Right ventricle myocardium inferior (tissue), 1 donor: ENCODE measurements at regions not wholly inside any gene's neighbourhood (a gene's known extent, or its start where the extent isn't known, plus 50 kb on each side); places are given as distances from the start of the nearest gene placed in this dataset.
"Not testable (repeated sequence)": the region's sequence is repeated elsewhere in the genome, so short reads cannot be mapped to it uniquely, and the experiment has no call there.

Source experiments
- ATAC-seq: fragments of 200-7000 bp; cut with Tn5 transposase; one replicate; pipeline ENCODE4 v1.9.1; 2020; ENCODE audit warnings: mild to moderate bottlenecking, moderate library complexity
- DNase-seq: peaks from one replicate; pipeline ENCODE4 v3.0.0; 2021; ENCODE audit errors: missing footprints
- intact Hi-C: fragments of 100-400 bp; cut with DNase I; formaldehyde crosslinking; loops from one replicate; pipeline ENCODE4 v1.11.0; 2022
- donor health status: DM: no; HTN: yes; CAD: no; lungs with severe emphysema.

DNA sequence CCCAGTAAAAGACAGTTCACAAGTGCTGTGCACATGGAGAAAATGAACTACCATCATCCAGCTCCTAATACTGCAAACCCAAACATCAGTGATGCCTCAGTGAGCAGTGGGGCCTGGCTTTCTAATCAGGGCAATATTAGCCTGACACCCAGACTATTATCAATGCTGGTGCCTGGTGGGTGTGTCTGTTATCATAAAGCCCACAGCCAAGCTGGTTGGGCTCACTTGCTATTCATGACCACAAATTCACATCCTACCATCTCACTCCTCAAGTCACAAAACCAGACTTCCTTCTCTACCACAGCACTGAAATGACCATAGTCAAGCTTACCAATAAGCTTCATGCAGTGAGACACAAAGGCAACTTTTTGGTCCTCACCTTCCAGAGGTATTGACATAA is 180.8 kb upstream of the PLN start:
- intact Hi-C loops, result no loop called here
- DNase-seq (no peak), ATAC-seq (no peak)

DNA sequence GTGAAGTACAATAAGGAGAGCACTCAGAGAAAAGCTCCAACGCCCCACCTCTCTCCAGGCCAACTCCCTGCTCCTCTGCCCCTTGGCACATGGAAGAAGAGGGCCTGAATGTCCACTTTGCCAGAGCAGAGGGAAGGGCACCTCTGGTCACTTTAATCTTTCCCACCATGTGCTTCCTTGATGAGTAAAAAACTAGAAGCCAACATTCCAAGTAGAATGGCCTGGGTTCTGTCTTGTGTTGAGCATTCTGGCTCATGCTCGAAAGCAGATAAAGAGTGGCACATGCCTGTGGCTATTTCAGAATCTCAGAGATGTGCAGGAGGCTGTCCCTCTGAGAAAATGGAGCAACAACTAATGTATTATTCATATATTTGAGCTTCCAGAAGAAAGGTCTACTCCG is 177.4 kb upstream of the PLN start:
- peak; percentile 74 for ATAC-seq
- no peak for DNase-seq
- intact Hi-C loops, result loop anchor here (2.0 to 5.0 kb wide), 3 partner anchors 84 to 167 kb away; no protein-coding TSS in a partner anchor

DNA sequence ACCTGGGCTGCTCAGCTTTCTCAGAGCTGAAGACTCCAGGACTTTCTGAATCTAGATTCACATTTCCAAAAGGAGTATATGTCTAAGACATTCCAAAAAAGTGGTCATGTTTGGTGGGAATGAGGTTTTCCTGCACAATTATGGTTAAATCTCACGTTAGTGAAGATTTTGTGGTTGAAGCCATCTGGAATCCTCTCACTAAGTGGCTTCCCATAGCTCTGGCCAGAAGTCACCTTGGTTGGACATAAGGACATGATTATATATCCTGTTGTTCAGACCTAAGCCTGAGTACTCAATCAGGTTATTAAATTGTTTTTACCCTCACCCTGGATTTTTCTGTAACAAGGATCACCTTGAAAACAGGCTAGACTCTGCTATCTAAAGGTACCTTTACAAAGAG is 176.1 kb upstream of the PLN start:
- intact Hi-C loops, result loop anchor here (1.0 to 5.0 kb wide), 4 partner anchors 77 to 165 kb away; no protein-coding TSS in a partner anchor
- no peak for DNase-seq
- ATAC-seq, result peak; percentile 53

DNA sequence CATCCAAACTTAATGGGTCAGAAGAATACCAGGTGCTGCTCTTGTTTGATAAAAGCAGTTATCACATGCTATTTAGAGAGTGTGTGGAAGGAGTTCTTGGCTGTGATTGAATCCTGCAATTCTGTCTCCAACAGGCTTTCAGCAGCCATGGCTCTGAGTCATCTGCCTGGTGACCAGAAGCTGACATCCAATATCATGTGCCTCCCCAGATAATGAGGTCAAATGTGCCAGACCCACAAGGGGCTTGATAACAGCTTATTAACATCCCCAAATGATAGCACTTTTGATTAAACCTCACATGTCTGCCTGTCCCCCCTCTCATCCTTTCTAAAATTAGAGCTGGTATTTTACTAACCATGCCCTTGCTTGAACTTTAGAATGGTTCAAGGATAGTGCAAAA is 175.7 kb upstream of the PLN start:
- DNase-seq (no peak), ATAC-seq (peak; percentile 91)
- intact Hi-C loops, result loop anchor here (1.0 to 5.0 kb wide), 3 partner anchors 77 to 165 kb away; no protein-coding TSS in a partner anchor

DNA sequence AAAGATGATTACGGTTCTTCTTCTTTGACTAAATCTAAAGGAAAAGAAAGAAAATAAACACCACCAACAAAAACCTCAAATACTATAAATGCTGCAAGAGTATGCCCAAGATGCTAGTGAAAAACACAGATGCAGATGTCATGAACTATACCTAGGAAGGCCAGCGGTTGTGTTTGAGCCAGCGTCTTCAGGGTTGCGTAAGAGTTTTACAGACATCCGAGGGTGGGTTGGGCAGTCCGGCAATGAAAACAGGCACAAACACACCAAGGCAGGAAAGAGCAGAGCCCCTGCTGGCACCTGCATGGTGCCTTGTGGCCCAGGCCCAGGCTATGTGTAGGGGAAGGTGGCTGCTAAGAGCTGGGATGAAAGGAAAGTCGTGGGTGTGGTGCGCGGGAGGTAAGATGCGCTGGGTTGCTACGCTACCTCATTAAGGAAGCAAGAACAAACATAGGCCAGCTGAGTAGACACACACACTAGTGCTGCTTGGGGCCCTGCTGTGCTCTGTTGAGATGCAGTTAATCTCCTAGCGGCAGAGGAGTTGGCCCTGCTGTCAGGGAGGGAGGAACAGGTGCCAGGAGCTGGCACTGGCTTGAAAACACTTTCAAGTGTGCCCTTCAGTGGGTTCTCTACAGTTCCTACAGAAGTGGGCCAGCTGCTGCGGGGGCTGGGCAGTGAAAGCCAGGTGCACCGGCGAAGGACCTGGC is 170.2 kb upstream of the PLN start:
- peak; percentile 97 for ATAC-seq
- DNase-seq, result peak; percentile 72
- intact Hi-C loops, result loop anchor here (2.0 kb wide), 1 partner anchor 129 kb away; no protein-coding TSS in a partner anchor

DNA sequence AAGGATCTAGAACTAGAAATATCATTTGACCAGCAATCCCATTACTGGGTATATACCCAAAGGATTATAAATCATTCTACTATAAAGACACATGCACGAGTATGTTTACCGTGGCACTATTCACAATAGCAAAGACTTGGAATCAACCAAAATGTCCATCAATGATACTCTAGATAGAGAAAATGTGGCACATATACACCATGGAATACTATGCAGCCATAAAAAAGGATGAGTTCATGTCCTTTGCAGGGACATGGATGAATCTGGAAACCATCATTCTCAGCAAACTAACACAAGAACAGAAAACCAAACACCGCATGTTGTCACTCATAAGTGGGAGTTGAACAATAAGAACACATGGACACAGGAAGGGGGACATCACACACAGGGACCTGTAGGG is 167.5 kb upstream of the PLN start:
- DNase-seq, ATAC-seq, intact Hi-C loops: not testable (repeated sequence)

DNA sequence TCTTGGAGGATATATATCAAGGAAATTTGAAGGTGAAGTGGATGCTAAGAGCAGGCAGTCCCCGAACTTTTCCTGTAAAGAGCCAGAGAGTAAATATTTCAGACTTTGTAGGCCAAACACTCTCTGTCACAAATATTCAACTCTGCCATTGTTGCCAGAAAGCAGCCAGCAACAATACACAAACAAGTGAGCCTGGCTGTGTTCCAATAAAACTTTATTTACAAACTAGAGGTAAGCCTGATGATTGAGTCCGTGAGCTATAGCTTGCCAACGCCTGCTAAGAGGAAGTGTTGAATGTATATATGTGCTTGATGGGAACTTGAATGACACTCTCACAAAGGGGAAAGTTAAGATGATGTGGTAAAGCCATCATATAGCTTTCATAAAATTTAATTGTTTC is 166.0 kb upstream of the PLN start:
- DNase-seq (no peak), ATAC-seq (no peak)
- intact Hi-C loops, result no loop called here

DNA sequence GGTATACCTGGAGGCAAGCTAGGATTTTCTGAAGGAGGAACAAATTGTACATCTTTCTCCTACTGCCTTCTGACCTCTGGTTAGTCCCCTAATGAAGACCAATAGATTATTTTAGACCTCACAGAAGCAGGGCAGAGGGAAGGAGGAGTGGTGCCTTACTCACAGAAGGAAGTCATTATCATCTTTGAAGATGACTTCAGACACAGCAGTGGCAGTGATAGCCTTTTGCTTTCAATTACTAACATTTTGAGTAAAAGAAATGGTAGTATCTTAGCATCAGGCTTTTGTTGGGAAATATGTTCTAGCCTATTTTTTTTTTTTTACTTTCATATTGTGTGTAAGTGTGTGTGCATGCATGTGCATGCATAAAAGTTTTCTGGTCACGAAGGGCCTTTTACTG is 164.2 kb upstream of the PLN start:
- ATAC-seq (no peak), DNase-seq (no peak)
- intact Hi-C loops, result no loop called here

DNA sequence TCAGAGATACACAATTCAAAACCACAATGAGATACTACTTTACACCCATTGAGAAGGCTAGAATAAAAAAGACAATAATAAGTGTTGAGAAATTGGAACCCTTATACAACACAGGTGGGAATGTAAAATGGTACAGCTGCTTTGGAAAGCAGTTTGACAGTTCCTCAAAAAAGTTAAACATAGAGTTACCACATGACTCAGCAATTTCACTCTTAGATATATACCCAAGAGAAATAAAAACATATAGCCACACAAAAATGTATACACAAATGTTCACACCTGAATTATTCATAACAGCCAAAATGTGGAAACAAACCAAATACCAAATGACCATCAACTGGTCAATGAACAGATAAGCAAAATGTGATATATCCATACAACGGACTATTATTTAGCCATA is 161.1 kb upstream of the PLN start:
- ATAC-seq (no peak), DNase-seq (no peak)
- intact Hi-C loops, result no loop called here

DNA sequence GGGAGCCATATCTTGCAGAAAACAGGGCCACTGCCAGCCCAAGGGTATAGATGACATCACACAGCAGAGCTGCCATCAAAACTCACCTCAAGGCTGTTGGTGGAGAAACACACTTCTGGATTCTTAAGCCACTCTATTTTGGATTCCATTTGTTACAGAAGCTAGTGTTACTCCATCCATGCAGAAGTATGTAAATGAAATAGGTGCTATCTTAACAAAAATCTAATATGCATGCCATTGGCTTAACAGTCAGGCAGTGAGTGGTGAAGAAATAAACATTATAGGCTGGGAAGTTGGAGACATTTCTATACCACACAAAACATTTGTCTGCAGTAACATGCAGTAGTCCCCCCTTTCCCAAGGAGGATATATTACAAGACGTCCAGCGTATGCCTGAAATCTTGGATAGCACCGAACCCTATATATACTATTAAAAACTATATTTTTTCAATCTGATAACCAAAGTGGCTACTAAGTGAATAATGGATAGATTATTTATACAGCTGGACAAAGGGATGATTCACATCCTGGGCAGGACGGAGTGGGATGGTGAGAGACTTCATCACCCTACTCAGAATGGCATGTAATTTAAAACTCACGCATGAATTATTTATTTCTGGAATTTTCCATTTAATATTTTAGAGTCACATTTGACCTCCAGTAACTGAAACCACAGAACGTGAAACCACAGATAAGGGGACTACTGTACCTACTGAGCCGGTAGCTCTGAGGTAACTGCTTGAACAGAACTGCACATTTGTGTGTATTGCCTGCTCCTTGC is 160.0 kb upstream of the PLN start:
- no peak for DNase-seq

DNA sequence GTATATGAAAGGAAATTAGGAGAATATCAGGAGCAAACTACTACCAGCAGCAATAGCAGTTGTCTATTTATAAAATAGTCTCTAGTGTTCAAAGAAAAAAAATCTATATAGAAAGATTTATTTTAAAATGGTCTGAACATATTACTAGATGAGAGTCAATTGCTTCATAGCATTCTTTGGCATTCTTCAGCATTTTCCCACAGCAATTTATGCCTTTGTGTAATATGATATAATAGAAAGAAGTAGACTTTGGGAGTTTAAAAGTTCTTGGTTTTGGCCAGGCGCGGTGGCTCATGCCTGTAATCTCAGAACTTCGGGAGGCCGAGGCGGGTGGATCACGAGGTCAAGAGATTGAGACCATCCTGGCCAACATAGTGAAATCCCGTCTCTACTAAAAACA is 157.0 kb upstream of the PLN start:
- intact Hi-C loops, result no loop called here
- DNase-seq (peak; percentile 37), ATAC-seq (no peak)

More for the DNA sequence above, 160.0 kb upstream of the PLN start:
- intact Hi-C loops, result no loop called here
- no peak for ATAC-seq

DNA sequence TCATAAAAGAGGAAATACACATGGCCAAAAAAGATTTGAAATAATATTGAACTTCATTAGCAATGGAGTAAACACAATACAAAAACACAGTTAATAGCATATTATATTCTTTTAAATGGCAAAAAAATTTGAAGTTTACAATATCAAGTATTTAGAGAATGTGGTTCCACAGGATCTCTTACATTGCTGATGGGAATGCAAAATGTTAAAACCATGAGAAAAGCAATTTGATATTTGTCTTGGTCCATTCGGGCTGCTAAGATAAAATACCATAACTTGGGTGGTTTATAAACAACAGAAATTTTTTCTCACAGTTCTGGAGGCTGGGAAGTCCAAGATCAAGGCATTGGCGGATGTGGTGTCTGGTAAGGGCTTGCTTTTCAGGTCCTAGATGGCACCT is 154.0 kb upstream of the PLN start:
- intact Hi-C loops, result no loop called here
- DNase-seq (no peak), ATAC-seq (no peak)

DNA sequence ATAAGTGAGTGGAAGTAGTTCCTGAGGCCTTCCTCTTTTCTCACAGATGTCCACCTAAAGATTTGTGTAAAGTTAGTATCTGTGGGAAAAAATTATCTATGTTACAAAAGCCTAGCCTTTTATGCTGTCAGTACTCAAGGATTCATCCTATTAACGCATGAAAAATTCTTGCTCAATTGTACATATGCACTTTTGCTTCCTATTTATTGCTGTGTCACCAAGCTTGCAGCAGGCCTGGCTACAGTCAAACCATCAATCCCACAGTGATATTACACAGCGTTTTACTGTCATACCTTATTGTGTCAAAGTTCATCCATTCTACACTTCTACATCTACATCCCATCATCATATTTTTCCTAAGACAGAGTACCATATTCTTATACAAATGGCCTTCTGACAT is 151.1 kb upstream of the PLN start:
- intact Hi-C loops, result no loop called here
- no peak for ATAC-seq
- no peak for DNase-seq

DNA sequence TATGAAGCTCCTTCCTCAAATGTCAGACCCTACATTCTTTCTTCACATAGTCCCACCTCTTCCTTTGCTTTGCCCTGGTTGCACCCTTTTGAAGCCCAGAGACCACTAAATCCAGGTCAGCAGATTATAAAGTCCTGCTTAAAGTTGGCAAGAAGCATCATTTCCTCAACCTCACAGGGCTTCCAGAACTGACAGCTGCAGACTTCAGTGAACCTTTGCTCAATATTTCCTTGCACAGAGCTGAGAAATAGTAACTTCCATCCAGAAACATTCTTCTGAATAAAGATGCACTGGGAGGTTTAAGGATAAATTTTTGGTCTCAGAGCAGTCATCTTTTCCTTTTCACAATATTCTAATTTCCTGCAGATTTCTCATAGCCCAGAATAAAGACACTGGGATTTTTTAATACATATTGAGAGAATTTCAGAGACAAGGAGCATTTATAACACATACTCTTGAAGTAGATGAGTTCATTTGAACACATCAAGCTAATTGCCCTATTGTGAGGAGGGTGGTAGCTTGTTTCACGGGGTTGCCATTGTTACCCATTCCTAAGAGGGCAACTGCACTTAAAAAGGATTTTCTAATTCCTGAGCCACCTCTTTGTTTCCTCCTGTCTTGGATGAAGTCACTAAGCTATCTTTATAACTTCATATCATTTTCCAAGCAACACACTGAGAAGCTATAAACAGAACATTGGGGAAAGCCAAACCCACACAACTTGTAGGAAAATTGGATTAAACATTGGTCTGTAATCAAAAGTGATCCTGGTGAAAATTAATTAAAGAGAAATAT is 150.2 kb upstream of the PLN start:
- intact Hi-C loops, result no loop called here
- no peak for DNase-seq
- ATAC-seq, result no peak

DNA sequence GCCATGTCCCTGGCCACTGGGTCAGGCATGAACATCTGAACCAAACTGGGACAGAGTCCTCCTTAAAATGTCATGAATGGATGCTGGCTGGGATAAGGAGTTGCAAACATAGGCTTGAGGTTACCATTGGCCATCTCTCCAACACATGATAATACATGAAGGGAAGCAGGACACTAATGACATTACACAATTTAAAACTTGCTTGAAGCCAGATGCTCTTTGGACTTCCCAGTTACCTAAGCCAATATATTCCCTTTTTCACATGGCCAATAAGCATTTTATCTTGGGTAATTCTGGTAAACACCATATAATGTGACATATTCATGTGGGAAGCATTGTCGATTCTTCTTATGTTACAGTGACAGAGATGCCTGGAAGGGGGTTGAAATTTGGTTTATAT is 148.0 kb upstream of the PLN start:
- ATAC-seq, result no peak
- DNase-seq, result no peak
- intact Hi-C loops, result no loop called here

DNA sequence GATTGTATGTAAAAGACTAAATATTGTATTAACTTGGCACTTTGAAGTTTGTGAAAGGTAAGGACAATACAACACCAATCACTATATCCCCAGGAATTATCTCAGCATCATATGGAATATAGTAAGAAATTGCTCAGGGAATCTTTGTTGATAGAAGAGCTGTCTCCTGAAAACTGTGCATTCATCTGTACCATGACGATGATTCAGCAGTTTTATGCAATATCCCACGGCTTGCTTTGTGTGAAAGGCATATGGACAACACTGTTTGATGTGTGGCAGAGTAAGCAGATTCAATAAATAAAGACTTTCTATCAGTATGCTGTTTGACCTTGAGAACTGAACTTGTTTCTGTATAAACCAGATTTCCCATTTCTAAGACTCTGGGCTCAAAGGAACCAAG is 147.5 kb upstream of the PLN start:
- DNase-seq (no peak), ATAC-seq (no peak)
- intact Hi-C loops, result no loop called here

DNA sequence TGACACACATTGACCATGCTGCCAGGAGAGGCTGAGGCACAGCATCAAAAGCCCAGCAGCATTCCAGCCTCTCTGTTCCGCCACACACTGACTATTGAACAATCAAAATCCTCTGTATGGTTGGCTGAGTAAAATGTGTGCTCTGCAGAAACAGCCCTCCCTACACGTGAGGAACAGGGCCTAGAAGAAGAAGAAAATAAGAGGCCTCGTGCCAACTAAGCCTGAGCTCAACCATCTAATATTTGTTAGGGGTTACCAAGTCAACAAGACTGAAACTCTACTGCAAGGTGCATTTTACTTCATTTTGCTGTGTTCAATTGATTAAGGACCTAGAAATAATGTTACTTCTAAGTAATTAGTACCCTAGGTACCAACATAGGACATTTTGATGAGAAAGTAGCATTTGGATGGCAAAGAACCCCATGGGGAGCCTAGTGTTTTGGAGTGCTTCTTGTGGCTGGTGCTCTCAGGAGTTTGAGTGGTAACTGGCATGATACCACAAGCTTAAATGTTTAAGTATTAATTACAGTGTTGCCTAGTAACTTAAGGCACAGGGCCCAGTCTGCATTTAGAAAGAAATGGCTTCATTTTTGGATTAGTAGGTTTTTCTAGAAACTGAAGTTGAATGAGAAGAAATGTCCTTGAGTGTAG is 146.6 kb upstream of the PLN start:
- no peak for ATAC-seq
- intact Hi-C loops, result no loop called here
- DNase-seq, result no peak

DNA sequence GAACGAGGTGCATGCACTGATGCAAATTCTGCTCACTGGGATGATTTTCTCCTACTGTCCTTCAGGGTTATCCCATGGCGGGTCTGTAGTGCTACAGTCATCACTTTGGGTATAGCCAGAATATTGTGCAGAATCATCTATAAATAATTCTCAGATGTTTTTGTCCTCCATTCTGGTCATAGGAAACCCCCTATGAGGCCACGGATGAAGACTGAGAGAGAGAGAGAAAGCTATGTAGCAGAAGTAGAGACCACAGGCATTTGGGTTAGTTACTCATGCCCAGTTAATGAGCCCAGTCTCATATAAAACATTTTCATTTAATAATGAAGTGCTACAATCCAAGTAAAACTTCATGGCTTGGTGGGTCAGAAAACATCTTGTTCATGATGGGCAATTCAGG is 145.1 kb upstream of the PLN start:
- intact Hi-C loops, result no loop called here
- DNase-seq, result no peak
- ATAC-seq, result no peak

DNA sequence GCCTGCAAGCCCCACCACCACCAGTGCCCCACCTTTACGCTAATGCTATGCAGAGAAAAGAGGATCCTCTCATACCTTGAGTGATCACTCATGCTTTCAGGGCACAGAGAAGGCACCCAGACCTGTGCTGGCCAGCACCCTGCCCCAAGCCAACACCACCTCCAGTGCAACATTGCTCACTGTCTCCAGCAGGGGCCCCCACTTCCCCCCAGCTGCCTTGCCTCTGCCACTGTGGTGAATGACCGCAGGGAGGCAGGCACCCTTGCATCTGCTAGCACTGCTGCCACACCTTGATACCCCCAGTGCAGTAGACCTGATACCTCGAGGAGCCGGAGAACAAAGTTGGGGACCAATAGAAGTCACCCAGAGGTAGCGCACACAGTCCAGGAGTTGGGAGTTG is 139.2 kb upstream of the PLN start:
- ATAC-seq (no peak), DNase-seq (no peak)
- intact Hi-C loops, result no loop called here
